ENCODE measurements at regions not wholly inside any gene's neighbourhood (a gene's known extent, or its start where the extent isn't known, plus 50 kb on each side); places are given as distances from the start of the nearest gene placed in this dataset.

DNA sequence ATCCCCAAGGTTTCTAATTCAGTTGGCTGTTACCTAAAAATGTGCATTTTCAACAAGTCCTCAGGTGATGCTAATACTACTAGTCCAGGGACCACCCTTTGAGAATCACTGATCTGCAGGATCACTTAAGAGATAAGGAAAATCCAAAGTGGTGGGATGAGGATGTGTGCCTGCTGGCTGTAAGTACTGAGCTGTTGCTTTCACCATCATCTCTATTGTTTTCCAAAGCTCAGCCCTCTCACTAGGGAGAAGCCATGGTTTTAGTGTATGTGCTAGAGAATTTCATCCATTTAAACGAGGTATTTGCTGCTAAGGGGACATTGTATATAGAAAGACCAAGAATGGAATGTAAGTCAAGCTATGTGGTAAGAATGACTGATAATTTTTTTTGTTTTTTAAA lies 202.3 kb downstream of the KIF21A start:
- no peak for DNase-seq (ENCODE audit: low spot score)

GRCh38 chr12:39239490-39240486 lies 203.1 kb downstream of the KIF21A start:
- no peak for DNase-seq (ENCODE audit: low spot score)

DNA sequence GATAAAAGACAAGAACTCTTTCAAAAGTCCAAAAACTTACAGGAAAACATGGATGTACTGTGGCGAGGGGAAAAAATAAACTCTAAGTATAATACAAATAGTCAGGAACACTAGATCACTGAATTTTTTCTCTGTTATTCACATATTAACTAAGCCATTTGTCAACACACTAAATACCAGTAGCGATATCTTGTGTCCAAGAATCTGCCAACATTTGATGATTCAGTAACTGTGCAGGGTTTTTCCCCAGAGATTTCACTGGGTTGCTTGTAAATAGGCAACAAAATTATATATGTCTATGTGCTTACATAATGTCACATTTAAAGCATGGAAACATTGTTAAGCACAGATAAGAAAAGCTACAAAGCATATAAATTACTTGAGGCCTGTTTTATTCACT lies 205.9 kb downstream of the KIF21A start:
- no peak for DNase-seq (ENCODE audit: low spot score)

- DNase-seq (ENCODE audit: low spot score), result no peak
Observed at GRCh38 chr12:39235990-39236767, 206.7 kb downstream of the KIF21A start.

DNA sequence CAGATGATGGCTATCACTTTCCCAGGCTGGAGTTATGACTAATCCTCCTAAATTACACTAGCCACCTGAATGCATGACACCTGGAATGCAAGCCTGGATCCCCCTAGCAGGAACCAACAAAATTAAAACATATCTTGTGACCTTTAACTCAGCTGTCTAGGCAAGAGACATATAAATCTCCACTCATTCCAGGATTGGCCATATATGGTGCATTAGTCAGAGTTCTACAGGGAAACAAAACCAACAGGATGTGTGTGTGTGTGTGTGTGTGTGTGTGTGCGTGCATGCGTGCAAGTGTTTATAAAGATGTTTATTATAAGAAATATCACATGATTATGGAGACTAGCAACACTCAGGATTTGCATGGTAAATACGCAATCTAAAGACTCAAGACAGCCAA lies 212.8 kb downstream of the KIF21A start:
- DNase-seq (ENCODE audit: low spot score), result no peak

GRCh38 chr12:39227218-39227617 lies 215.7 kb downstream of the KIF21A start:
- no peak for DNase-seq (ENCODE audit: low spot score)

DNA sequence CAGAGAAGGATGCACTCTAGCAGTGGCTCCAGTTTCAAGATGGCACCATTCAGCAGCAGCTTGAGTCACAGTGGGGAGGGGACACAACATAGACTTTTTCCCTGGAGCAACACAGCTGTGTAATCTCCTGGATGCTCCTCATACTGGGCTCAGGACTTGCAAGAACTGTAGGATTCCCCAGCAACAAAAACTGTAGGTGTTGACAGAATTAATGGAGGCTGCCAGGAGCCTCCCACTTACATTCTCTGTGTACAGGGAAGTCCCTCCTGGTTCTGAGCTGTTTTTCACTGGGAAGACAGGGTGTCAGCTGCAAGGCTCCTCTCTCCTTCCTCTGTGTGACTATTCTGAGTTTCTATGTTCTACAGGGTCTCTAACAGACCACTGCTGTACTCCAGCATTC lies 217.9 kb downstream of the KIF21A start:
- no peak for DNase-seq (ENCODE audit: low spot score)

GRCh38 chr12:39205969-39206368 lies 237.0 kb downstream of the KIF21A start:
- no peak for DNase-seq (ENCODE audit: low spot score)

DNA sequence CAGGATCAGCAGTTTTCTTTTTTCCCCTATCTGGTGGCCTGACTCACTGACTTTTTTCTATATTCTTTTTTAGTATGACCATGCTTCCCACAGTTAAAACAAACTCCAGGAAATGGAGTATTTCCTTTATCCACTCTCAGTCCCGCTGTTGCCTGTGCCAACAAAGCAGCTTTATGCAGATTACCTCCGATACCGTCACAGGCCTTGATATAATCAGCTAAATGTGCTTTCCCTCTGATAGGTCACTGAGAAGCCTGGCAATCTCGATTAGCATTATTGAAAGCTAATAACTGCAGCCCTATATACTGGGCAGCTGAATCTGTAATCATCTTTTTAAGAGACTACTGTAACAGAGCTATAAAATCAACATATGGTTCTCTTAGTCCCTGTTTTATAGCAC lies 243.6 kb downstream of the KIF21A start:
- no peak for DNase-seq (ENCODE audit: low spot score)

GRCh38 chr12:39188689-39189088 lies 254.2 kb downstream of the KIF21A start:
- no peak for DNase-seq (ENCODE audit: low spot score)

DNA sequence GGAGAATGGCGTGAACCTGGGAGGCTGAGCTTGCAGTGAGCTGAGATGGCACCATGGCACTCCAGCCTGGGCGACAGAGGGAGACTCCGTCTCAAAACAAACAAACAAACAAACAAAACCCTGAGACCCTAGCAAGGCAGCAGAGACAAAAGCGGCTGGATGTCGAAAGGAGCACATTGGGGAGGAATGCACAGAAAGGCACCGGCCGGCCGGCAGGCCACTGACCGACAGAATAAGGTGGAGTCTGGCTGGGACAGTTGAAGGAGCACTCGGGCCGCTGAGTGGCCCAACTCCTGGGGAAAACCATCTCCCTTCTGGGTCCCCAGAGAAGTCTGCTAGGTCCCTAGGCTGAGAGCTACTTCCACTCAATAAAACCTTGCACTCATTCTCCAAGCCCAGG lies 256.2 kb downstream of the KIF21A start:
- no peak for DNase-seq (ENCODE audit: low spot score)

GRCh38 chr12:39178837-39179236 lies 264.1 kb downstream of the KIF21A start:
- no peak for DNase-seq (ENCODE audit: low spot score)

DNA sequence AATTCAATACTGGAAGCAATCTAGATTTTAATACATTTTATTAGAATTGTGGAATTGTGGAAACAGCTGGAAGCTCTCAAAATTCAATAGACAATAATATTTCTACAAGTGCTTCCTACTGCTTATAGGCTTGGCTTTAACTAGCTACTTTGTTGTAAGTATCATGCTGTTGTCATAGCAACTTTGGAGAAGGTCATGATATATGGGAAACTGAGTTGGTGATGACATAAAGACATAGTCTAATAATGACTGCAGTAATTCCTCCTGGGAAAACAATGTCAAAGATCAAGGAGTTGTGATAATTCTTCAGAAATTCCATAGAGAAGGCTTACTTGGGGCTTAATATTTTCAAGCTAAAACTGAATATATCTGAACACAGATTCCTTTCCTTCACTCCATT lies 266.6 kb downstream of the KIF21A start:
- DNase-seq (ENCODE audit: low spot score), result no peak

DNA sequence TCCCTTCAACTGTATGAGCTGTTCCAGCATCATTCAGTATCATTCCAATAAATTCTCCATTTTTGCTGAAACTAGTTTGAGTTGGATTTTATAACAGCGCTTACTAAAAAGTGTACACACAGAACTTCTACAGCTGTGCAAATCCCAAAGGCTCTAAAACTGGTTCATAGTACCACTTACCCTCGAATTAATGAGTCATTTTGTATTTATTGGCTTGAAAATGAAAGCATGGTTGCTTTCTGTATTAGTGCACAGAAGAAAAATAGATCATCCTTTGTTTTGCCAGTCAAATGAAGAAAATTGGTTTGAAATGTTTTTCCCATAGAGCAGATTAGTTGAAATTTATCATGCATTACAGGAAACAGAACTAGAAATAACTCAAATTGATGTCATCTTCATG lies 268.3 kb upstream of the CPNE8 start:
- DNase-seq (ENCODE audit: low spot score), result no peak

DNA sequence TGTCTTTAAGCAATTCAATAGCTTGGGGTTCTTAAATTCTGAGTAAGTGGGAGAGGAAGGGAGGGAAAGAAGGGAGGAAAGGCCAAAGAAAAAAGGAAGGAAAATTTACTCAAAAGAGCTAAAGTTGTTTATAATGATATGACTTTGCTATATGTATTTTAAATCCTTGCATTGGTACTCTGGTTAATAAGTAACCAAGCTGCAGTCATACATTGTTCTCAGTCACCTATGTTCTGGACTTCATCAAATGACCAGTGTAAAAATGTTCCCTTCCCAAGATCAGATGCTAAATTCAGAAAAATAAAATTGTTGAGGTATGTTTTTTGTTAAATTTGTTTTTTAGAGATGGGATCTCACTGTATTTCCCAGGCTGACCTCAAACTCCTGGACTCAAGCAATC lies 259.9 kb upstream of the CPNE8 start:
- no peak for DNase-seq (ENCODE audit: low spot score)

DNA sequence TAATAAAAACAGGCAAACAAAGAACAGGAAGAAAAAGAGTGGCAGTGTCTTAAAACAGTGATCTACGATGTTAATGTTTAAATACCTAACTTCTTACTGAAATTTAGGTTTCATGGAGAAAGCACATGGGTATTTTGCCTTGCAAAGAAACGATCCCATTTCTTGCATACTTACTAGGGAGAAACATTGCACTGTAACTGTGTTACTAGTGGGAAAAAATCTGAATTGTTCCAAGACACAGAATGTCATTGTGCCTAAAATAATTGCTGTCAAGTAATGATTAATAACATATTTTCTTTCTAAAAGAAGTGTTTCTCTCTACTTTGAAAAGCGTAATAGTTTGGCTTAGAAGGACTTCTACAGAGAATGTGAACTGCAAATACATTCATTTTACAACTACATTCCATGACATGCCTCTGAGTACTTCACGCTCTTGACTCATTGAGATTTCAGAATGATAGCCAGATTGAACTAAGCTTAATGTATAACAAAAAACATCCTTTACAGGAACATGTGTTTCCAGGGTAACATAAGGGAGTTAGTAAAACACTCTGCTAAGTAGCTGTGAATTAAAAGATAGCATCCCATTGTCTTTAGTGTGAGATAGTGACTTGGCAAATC lies 256.2 kb upstream of the CPNE8 start:
- no peak for DNase-seq (ENCODE audit: low spot score)

- DNase-seq (ENCODE audit: low spot score), result no peak
Observed at GRCh38 chr12:39157696-39158342, 252.4 kb upstream of the CPNE8 start.

GRCh38 chr12:39145175-39145999 lies 240.0 kb upstream of the CPNE8 start:
- DNase-seq (ENCODE audit: low spot score), result peak; percentile 86

GRCh38 chr12:39144613-39145061 lies 239.2 kb upstream of the CPNE8 start:
- DNase-seq (ENCODE audit: low spot score), result no peak

DNA sequence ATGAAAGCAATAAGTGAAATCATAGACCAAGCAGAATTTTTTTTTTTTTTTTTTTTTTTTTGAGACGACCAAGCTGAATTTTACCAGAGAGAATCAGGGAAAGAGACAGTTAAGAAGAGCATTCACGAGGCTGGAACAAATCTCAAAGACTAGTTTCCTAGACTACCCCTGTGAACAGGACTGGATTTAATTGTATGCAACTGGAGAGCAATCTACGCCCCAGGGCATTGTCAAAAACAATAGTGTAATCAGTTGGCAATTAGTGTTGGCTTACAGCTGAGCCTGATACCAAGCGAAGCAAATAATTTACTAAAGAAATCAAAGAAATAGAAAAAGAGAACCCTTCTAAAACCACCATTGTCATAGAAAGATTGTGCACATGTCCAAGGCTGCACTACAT lies 232.9 kb upstream of the CPNE8 start:
- DNase-seq (ENCODE audit: low spot score), result no peak

DNA sequence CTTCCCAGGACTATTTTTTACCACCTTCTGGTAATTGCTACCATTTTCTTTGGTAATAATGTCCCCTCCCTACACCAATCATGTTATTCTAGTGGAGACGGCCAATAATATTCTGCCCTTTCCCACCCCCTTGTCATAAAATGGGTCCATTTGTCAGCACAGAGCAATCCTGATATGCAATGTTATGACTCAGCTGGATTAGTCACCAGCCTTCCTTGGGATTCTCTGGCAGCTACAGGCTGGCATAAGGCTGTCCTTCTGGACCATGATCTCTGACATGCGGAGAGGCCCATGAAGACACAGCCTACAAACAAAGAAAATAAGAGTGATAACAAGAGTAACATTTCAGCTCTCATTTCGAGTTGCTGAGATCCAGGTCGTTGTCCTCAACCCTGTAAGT lies 222.0 kb upstream of the CPNE8 start:
- DNase-seq (ENCODE audit: low spot score), result no peak
